HG03442 (cell line): ENCODE measurements at regions not wholly inside any gene's neighbourhood (a gene's known extent, or its start where the extent isn't known, plus 50 kb on each side); places are given as distances from the start of the nearest gene placed in this dataset.
A peak's percentile ranks its signal among the peaks of the same experiment; 100 is the strongest.
"Not testable (repeated sequence)": the region's sequence is repeated elsewhere in the genome, so short reads cannot be mapped to it uniquely, and the experiment has no call there.

Experiments used
- ATAC-seq: cut with Tn5 transposase; IDR thresholded peaks from one replicate; pipeline ENCODE4 v1.9.1; 2021; ENCODE audit warnings: mild to moderate bottlenecking, moderate library complexity; ENCODE audit not compliant: unreplicated experiment

DNA sequence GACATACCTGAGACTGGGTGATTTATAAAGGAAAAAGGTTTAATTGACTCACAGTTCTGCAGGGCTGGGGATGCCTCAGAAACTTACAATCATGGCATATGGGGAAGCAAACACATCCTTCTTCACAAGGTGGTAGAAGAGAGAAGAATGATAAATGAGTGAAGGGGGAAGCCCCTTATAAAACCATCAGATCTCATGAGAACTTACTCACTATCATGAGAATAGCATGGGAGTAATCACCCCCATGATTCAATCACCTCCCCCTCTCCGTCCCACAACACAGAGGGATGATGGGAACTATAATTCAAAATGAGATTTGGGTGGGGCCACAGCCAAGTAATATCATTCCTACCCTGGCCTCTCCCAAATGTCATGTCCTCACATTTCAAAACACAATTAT, 1206.0 kb upstream of the CELF4 start:
- ATAC-seq, result not testable (repeated sequence)

DNA sequence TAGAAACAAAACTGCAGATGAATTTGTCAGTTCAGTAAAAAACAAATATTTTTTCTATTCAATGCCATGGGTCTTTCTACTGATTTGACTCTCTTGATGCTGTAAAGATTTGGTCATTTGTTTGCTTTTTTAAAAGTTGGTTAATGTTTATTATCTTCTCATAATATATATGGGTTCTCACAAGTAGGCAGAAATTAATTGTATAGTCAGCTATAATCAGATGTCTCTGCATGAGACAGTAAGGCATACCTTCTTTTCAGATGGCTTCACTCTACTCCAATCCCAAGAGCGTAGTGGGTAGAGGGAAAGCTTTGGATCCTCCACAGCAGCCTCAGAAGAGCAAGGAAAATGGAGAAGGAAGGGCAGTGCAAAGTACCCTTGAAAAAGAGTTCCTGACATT, 1202.9 kb upstream of the CELF4 start:
- ATAC-seq, result no peak

DNA sequence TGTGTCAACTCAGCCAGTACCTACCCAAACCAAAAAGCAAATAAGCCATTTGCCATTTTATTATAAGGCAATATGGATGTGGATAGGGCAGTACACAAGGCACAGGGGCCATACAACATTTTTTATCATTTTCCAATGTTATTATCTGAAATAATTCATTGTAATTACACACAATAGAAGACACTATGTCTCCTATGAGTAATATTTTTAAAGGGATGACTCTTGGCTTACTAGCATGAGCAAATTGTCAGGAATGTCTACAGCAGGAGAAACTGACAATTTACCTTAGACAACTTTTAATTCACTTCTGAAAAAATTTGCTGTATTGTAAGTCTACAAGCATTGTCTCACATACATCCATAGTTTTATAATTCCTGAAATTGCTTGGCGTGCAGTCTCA, 1193.9 kb upstream of the CELF4 start:
- ATAC-seq, result no peak

DNA sequence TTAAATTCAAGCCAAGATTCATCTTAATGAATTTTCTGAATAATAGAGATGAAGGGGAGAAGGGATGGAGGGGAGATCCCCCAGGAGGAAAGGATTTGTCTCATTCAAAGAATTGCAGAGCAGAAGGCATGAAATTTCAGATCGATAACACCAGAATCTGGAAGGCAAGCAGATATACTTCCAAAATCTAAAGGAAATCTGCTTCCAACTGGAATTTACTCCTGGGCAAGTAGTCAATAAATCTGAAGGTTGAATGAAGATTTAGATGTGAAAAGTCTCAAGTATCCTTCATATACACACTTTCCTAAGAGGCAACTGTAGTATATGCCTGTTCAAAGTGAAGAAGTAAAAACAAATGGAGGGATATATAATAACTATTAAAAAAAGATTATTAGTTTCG, 1190.8 kb upstream of the CELF4 start:
- ATAC-seq, result no peak

DNA sequence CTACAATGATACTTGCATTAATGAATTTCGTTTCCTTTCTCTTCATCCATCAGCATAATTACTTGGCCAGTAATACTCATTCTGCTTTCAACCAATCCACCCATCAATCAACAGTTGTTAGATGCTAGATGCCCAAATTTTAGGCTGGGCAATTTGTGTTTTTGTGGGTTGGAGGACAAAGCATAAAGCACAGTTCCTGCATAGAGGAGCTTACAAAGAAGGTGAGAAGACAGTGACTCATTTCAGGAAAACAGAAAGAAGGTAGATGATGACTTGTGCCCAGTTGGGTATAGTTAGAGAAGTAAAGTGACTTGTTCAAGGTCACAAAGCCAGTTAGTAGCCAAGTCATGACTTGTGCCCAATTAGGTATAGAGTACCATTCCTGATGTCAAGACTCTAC, 1186.8 kb upstream of the CELF4 start:
- peak; percentile 67 for ATAC-seq

DNA sequence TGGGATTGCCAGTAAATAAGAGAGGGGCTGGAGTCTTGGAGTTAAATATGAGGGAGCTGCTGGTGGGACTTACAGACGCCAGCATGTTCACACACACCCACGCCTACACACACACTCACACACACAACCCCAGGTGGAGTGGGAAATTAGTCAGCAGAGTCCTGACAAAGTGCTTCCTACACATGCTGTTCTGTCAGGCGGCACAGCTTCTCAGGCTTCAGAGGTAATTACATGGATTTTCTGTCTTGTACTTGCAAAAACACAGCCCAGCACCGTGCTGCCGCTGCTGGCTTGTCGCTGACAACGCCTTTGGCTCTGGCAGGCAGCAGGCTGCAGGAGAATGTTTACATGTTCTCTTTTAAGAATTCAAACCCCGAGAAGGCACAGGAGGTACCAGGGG, 1186.3 kb upstream of the CELF4 start:
- no peak for ATAC-seq

DNA sequence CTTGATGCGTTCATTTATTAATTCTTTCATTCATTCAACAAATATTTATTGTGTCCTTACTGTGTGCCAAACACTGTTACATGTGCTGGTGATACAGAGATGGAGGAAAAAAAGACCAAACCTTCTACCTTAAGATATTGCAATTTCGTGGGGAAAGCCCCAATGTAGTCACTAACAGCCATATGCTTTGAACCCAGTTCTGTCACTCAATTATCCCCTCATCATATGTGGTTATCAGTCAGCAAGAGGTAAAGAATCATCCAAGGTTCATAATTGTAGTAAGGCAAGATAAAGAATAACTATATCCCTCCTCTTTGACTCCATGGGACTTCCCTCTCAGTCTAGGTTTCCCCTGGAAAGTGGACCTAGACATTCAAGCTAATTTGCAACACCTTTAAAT, 1185.6 kb upstream of the CELF4 start:
- no peak for ATAC-seq

DNA sequence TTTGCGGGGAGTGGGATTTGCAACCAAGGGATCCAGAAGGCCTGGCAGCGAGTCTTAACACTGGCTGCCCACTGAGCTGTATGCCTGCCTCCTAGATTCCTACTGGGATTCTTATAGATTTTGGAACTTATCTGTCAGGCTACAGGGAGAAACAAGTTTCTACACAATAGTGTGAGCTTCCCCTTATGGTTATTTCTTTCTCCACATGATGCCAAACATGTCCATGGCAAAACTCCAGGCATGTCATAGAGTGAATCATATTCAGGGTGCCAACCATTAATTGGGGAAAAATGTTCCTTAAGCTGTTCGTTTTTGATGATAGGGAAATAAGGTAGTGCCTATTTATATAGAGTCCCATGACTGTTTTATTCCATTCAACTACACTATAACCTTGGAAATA, 1185.2 kb upstream of the CELF4 start:
- no peak for ATAC-seq

DNA sequence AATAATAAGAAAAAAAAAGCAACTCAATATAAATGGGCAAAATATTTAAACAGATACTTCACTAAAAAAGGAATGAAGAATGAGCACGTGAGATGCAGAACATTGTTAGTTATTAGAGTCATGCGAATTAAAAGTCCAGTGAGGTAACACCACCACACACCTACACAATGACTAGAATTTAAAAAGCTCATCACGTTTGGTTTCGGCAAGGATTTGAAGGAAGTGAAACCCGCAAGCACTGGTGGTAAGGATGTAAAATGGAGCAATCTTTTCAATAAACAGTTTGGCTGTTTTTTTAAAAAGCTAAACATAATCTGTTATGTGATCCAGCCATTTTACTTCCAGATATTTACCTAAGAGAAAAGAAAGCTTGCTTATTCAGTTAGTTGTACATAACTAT, 1181.6 kb upstream of the CELF4 start:
- no peak for ATAC-seq

DNA sequence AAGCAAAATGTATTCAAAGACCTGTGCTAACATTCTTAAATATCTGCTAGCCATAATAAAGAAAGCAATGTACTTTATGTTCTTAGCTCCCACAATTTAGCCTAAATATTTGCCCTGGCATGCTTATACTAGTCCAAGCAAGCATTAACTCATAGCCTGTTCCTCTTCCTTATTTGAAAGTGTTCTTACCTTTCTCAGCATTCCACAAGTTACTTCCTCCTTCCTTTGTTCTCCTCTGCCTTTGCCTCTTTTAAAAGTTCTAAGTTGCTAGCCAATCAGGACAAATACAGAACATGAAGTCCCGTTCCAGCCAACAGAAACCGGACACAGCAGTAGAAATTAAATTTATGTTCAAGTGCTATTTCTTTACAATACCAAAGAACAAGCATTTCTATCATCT, 1154.6 kb upstream of the CELF4 start:
- ATAC-seq, result not testable (repeated sequence)

DNA sequence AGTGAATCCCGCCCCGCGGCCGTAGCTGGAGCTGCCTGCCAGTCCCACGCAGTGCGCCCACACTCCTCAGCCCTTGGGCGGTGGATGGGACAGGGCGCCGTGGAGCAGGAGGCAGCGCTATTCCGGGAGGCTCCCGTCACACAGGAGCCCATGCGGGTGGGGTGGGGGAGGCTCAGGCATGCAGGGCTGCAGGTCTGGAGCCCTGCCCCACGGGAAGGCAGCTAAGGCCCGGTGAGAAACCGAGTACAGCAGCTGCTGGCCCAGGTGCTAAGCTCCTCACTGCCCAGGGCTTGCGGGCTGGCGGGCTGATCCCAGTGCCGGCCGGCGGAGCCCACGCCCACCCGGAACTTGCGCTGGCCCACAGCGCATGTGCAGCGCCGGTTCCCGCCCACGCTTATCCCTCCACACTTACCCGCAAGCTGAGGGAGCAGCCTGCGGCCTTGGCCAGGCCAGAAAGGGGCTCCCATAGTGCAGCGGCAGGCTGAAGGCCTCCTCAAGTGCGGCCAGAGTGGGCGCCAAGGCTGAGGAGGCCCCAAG, 1152.8 kb upstream of the CELF4 start:
- no peak for ATAC-seq

DNA sequence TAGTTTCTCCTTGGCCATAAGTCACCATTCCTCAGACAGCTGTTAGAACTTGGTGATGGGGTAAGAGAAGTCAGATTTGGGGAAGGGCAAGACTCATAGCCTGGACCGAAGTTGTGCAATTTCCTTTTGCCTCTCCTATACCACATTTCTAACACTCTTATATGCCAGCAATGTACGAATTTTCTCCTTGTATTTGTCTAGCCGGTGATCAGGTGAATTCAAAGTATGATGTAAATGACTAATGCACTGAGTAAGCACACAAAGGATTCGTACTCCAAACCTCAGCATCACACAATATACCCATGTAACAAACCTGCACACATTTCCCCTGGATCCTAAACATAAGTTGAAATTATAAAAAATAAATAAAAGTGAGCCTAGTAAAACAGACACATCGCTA, 1143.5 kb upstream of the CELF4 start:
- ATAC-seq, result no peak

DNA sequence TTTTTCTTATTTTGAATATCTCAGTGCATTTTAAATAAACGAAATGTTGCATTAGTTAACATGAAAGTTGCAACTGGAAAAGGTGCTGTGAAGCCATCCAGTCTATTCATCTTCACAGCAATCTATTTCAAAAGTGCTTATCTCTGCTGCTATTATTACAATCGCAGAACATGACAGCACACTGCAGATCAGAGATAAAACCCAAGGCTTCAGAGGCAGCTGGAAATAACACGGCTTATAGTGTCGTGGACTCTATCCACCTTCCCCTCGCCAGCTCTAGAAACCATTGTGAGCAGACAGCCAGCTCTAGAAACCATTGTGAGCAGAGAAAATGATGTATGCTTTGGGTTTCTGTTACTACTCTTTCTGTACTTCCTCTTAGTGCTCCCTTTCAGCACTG, 1140.8 kb upstream of the CELF4 start:
- ATAC-seq, result no peak

DNA sequence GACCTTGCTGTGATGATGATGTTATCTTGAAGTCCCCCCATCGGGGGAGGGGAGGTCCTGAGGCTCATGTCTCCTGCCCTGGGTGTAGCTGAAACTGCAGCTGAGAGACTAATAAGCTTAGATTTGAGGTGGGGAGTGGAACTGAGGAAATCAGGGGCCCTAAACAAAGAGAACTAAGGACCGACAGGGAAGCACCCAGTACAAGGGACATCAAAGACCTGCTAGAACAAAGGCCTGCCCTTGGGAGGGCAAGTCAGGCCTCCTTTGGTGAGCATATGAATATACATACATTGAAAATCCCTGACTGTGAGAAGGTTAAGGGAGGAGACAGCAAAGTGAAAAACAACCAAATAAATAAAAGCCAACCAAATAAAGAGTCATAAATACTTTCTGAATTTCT, 1132.5 kb upstream of the CELF4 start:
- ATAC-seq, result no peak

DNA sequence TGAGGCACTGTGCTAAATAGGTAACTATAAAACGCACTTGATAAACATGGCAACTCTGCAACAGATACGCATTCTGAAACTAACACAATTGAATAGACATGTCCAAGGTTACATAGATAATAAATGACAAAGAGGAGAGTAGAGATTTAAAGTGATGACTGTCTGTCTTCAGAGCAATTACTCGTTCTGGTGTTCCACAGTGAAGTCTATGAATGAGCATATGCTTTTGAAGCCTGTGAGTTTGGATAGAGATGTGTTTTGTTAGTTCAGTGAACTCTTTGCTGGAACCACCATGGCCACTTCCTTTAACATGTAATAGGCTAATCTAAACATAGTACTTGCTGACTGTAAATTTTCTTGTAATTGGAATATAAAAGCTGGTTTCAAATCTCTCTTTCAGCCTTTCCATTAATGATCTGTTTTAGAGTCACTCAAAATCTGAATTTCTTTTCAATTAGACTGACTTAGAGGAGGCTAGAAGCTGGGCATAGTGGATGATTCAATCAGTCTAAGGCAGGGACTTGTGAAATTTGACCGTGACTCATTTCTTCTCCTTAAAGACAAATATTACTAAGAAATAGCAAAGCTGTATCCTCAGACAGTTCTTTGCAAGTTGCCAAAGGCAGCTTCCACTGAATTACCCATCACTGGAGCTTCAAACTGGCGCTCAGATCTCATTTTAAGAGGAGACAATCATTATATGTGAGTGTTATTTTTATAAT, 1130.1 kb upstream of the CELF4 start:
- ATAC-seq, result no peak

DNA sequence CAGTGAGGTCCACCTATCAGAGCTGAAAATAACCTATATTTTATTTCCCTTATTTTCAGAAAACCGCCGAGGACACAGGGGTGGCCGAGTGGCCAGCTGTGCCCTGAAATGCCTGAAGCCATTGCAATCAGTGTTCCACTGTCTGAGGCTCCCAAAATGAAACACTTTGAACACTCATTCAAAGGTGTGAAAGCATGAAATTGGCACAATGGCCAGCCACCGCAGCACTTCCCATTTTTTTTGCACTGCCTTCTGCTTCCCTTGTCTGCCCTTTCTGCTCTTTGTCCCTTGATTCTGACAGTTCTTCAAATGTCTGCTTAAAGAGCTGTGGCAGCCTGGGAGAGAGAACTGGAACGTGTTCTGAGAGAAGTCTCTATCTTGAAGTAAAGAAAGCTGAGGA, 1127.5 kb upstream of the CELF4 start:
- ATAC-seq, result no peak

DNA sequence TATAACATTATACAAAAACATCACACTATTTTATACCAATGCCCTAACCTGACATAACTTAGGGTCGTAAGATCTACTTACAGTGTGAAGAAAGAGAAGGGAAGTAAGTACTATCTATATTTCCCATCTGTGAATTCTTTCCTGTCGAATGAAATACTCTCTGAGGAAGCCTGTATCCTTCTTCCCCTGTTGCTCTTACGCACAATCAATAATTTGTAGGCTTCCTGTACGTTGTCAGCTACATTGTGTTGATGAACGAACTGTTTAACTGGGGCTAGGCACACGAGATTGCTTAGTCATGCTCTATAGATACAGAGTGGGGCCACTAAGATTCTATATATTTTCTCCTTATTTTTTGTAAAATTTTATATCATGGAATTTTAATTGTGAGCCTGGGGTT, 1125.0 kb upstream of the CELF4 start:
- no peak for ATAC-seq

DNA sequence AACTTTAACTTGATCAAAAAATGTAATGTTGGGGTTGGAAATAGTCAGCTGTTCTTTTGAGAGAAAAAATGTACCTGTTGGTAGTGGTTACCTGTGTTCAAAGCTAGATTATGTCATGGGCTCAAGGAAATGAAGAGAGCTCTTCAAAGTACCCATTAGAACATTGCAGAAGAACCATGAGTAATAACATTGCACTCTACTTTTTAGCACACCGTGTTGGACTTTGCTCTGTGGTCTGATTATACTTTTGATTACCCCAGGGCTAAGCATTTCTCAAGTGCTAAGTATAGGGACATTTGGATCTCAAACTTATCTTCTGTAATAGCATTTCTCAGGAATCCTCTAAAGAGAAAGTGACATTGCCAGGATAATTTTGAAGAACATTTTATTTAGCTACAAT, 1122.8 kb upstream of the CELF4 start:
- ATAC-seq, result no peak

DNA sequence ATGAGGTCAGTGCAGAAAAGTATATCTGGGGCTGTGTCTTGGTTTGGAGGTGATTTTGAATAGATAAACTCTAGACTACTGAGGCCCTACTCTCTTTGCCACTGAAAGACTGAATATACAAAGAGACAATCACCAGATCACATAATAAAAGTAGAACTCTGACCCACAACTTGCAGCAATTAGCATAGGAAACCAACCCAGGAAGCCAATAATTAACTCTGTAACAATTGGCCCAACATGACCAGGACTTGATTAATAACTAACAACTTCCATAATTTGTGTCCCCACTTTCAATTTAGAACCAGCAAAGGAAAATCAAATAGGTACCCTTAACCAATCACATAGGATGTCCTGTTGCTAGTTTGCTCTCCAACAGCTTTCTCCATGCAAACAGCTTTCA, 1104.9 kb upstream of the CELF4 start:
- ATAC-seq, result no peak

DNA sequence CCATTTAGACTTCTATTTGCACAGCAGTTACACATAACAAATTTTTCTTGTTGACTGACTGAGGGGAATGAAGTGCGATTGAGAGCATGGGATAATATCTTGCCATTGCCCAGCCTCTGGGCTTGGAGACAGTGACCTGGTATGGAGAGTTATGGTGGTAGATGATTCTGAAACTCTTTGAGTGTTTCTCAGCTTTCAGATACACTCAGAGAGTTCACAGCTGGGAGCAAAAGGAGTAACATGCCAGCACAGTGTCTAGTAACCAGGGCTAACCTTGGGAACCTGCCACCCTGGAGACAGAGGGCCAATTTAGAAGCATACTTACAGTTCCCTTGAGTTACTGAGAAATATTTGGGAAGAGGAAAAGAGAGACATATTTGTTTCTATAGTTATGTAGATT, 1099.3 kb upstream of the CELF4 start:
- ATAC-seq, result no peak

DNA sequence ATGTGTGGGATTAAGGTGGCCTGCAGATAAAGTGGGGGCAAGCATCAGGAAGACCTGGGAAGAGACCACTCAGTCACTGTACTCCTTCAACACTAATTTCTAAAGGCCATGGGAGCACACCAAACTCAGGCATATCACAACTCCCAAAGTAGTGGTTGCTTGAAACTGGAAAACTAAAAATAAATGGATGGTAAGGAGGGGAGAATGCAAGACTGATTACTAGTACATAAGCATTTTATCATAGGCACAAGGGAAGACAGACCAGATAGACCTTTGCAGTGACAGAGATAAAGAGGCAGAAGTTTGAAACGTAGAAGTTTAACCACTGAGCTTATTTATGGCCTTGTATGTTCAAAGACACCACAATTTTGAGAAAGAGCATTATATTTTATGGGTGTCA, 1098.1 kb upstream of the CELF4 start:
- no peak for ATAC-seq

DNA sequence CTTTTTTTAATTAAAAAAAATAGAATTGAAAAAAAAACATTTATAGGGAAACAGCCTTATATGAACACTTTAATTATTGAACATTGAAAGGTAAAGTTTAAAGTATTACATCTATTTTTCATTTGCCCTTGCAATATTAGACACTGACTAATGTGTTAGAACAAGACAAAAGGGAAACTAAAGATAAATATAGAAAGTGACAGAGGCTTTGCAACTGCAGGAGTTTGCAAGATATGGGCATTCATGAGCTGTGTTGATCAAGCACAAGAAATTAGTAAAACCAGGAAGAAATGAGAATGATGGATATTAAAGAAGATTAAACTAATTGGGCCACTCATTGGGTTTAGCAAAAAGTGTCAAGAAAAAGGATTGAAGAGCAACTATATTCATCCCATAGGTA, 1097.7 kb upstream of the CELF4 start:
- no peak for ATAC-seq

DNA sequence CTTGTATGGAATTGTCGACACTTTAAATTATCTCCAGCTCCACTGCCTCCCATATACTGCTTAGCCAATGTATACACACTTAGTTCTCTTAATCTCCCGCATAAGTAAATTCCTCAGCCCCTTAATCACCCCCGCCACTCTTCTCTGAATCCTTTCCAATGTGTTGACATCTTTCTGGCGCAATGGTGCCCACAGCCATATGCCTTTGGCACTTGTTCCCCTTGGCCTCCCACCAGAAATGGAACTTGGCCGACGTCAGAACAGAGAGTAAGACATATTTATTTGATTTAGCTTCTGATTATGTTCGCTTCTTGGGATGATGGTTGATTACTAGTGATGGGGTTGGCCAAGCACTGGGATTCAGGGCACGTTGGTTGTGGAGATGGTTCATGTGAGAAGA, 1089.3 kb upstream of the CELF4 start:
- no peak for ATAC-seq
